Activated T-cell treated with anti-CD3 and anti-CD28 coated beads, Interleukin-2, amount 50 U/mL, for 4 hours (primary cell): ENCODE measurements at regions not wholly inside any gene's neighbourhood (a gene's known extent, or its start where the extent isn't known, plus 50 kb on each side); places are given as distances from the start of the nearest gene placed in this dataset.

Experiments
- ATAC-seq, 2 donors: fragments of 200-7000 bp; cut with Tn5 transposase; one replicate each; pipeline ENCODE4 v1.10.0; 2021
- DNase-seq: peaks from one replicate; pipeline ENCODE4 v3.0.0-alpha.2; 2020
- H3K27me3 Mint-ChIP-seq: one replicate; pipeline ENCODE4 v1.8.0; 2021; ENCODE audit warnings: low read depth, mixed read lengths
- H3K36me3 Mint-ChIP-seq: one replicate; pipeline ENCODE4 v1.8.0; 2022; ENCODE audit warnings: mixed read lengths; ENCODE audit not compliant: insufficient read depth
- H3K4me1 Mint-ChIP-seq: one replicate; pipeline ENCODE4 v1.8.0; 2021; ENCODE audit warnings: low read depth, mixed read lengths
- H3K4me3 Mint-ChIP-seq: one replicate; pipeline ENCODE4 v1.8.0; 2021; ENCODE audit warnings: mild to moderate bottlenecking, moderate library complexity, mixed read lengths
- H3K9me3 Mint-ChIP-seq: one replicate; pipeline ENCODE4 v1.8.0; 2021; ENCODE audit warnings: mixed read lengths

- ATAC-seq (no peak), DNase-seq (no peak)
- Mint-ChIP-seq H3K4me1 (no peaks in the 10 kb centered on the region), H3K27me3 (peaks cover 8% of the 10 kb centered on the region), H3K4me3 (no peak overlapping the region), H3K9me3 (peaks cover 14% of the 10 kb centered on the region), H3K36me3 (no peaks in the 10 kb centered on the region)
Measured at GRCh38 chr1:219401724-219402625, 210.9 kb downstream of the ZC3H11B start.

GRCh38 chr1:219399446-219399845, 213.5 kb downstream of the ZC3H11B start:
- ATAC-seq: no peak
- Mint-ChIP-seq H3K9me3 (peaks cover 29% of the 10 kb centered on the region), H3K4me3 (no peak overlapping the region), H3K4me1 (no peaks in the 10 kb centered on the region), H3K27me3 (peaks cover 8% of the 10 kb centered on the region), H3K36me3 (no peaks in the 10 kb centered on the region)
- DNase-seq: no peak

GRCh38 chr1:219398815-219399396, 214.0 kb downstream of the ZC3H11B start:
- no peaks in the 10 kb centered on the region for H3K4me1 Mint-ChIP-seq
- H3K27me3 Mint-ChIP-seq: peaks cover 7% of the 10 kb centered on the region
- H3K36me3 Mint-ChIP-seq: no peaks in the 10 kb centered on the region
- H3K4me3 Mint-ChIP-seq: no peak overlapping the region
- ATAC-seq (no peak), DNase-seq (no peak)
- H3K9me3 Mint-ChIP-seq: peaks cover 29% of the 10 kb centered on the region

GRCh38 chr1:219397511-219397910, 215.4 kb downstream of the ZC3H11B start:
- Mint-ChIP-seq H3K4me3 (no peak overlapping the region), H3K36me3 (no peaks in the 10 kb centered on the region), H3K27me3 (peaks cover 6% of the 10 kb centered on the region), H3K4me1 (no peaks in the 10 kb centered on the region), H3K9me3 (peaks cover 29% of the 10 kb centered on the region)
- no peak for DNase-seq
- no peak for ATAC-seq

- Mint-ChIP-seq H3K36me3 (no peaks in the 10 kb centered on the region), H3K27me3 (no peaks in the 10 kb centered on the region), H3K9me3 (peaks cover 7% of the 10 kb centered on the region), H3K4me3 (no peak overlapping the region), H3K4me1 (no peaks in the 10 kb centered on the region)
- no peak for ATAC-seq
- DNase-seq: no peak
Measured at GRCh38 chr1:219391297-219391696, 217.6 kb downstream of the LYPLAL1 start.

GRCh38 chr1:219387211-219387610, 213.5 kb downstream of the LYPLAL1 start:
- no peak for ATAC-seq
- no peak for DNase-seq
- H3K9me3 Mint-ChIP-seq: no peaks in the 10 kb centered on the region
- H3K36me3 Mint-ChIP-seq: no peaks in the 10 kb centered on the region
- H3K27me3 Mint-ChIP-seq: no peaks in the 10 kb centered on the region
- no peaks in the 10 kb centered on the region for H3K4me1 Mint-ChIP-seq
- H3K4me3 Mint-ChIP-seq: no peak overlapping the region

- Mint-ChIP-seq H3K4me1 (no peaks in the 10 kb centered on the region), H3K4me3 (no peak overlapping the region), H3K27me3 (no peaks in the 10 kb centered on the region), H3K36me3 (no peaks in the 10 kb centered on the region), H3K9me3 (no peaks in the 10 kb centered on the region)
- DNase-seq (no peak), ATAC-seq (peak in 1 of 2 donors; percentile 46)
Measured at GRCh38 chr1:219385787-219386427, 212.2 kb downstream of the LYPLAL1 start.

GRCh38 chr1:219383281-219383680, 209.6 kb downstream of the LYPLAL1 start:
- ATAC-seq (no peak), DNase-seq (no peak)
- H3K4me1 Mint-ChIP-seq: no peaks in the 10 kb centered on the region
- H3K27me3 Mint-ChIP-seq: no peaks in the 10 kb centered on the region
- no peaks in the 10 kb centered on the region for H3K36me3 Mint-ChIP-seq
- no peaks in the 10 kb centered on the region for H3K9me3 Mint-ChIP-seq
- H3K4me3 Mint-ChIP-seq: no peak overlapping the region

- Mint-ChIP-seq H3K27me3 (no peaks in the 10 kb centered on the region), H3K36me3 (no peaks in the 10 kb centered on the region), H3K9me3 (no peaks in the 10 kb centered on the region), H3K4me1 (no peaks in the 10 kb centered on the region), H3K4me3 (no peak overlapping the region)
- DNase-seq: no peak
- ATAC-seq: no peak
Measured at GRCh38 chr1:219381396-219381795, 207.7 kb downstream of the LYPLAL1 start.

- Mint-ChIP-seq H3K27me3 (no peaks in the 10 kb centered on the region), H3K4me1 (no peaks in the 10 kb centered on the region), H3K4me3 (no peak overlapping the region), H3K36me3 (no peaks in the 10 kb centered on the region), H3K9me3 (no peaks in the 10 kb centered on the region)
- DNase-seq: no peak
- ATAC-seq: no peak
Measured at GRCh38 chr1:219380463-219380862, 206.8 kb downstream of the LYPLAL1 start.

GRCh38 chr1:219379691-219380090, 206.0 kb downstream of the LYPLAL1 start:
- H3K9me3 Mint-ChIP-seq: no peaks in the 10 kb centered on the region
- H3K36me3 Mint-ChIP-seq: no peaks in the 10 kb centered on the region
- H3K4me3 Mint-ChIP-seq: no peak overlapping the region
- ATAC-seq (no peak), DNase-seq (no peak)
- H3K27me3 Mint-ChIP-seq: no peaks in the 10 kb centered on the region
- H3K4me1 Mint-ChIP-seq: no peaks in the 10 kb centered on the region

GRCh38 chr1:219374636-219375035, 201.0 kb downstream of the LYPLAL1 start:
- Mint-ChIP-seq H3K9me3 (no peaks in the 10 kb centered on the region), H3K4me1 (no peaks in the 10 kb centered on the region), H3K4me3 (no peak overlapping the region), H3K36me3 (no peaks in the 10 kb centered on the region), H3K27me3 (no peaks in the 10 kb centered on the region)
- no peak for ATAC-seq
- no peak for DNase-seq

GRCh38 chr1:219374046-219374566, 200.4 kb downstream of the LYPLAL1 start:
- Mint-ChIP-seq H3K9me3 (no peaks in the 10 kb centered on the region), H3K36me3 (no peaks in the 10 kb centered on the region), H3K4me3 (no peak overlapping the region), H3K4me1 (no peaks in the 10 kb centered on the region), H3K27me3 (no peaks in the 10 kb centered on the region)
- ATAC-seq: no peak
- no peak for DNase-seq

- no peak overlapping the region for H3K4me3 Mint-ChIP-seq
- H3K9me3 Mint-ChIP-seq: no peaks in the 10 kb centered on the region
- H3K27me3 Mint-ChIP-seq: no peaks in the 10 kb centered on the region
- no peak for ATAC-seq
- H3K36me3 Mint-ChIP-seq: no peaks in the 10 kb centered on the region
- no peaks in the 10 kb centered on the region for H3K4me1 Mint-ChIP-seq
- DNase-seq: no peak
Measured at GRCh38 chr1:219373616-219373935, 199.9 kb downstream of the LYPLAL1 start.
